ENCODE measurements at regions not wholly inside any gene's neighbourhood (a gene's known extent, or its start where the extent isn't known, plus 50 kb on each side); places are given as distances from the start of the nearest gene placed in this dataset.

GRCh38 chr2:117762454-117762853 lies 52.0 kb upstream of the DDX18 start:
- Mint-ChIP-seq H3K27me3 (ENCODE audit: unreplicated experiment) (no peaks in the 10 kb centered on the region), H3K27ac (ENCODE audit: unreplicated experiment) (no peak overlapping the region), H3K4me3 (ENCODE audit: low read depth, unreplicated experiment) (no peak overlapping the region), H3K9me3 (ENCODE audit: low read depth, unreplicated experiment) (no peaks in the 10 kb centered on the region), H3K36me3 (ENCODE audit: insufficient read depth, unreplicated experiment) (no peaks in the 10 kb centered on the region), H3K4me1 (ENCODE audit: low read depth, unreplicated experiment) (no peaks in the 10 kb centered on the region)
- intact Hi-C loops (cut with micrococcal nuclease; ENCODE audit: unreplicated experiment) = no loop called here
- DNase-seq = no peak
- CTCF ChIA-PET = no interaction called here
- TF ChIP-seq CTCF (IDR thresholded peaks at IDR 0.05; ENCODE audit: unreplicated experiment) = no peak
- BruUV-seq (replicated peaks) = no TSS peak

GRCh38 chr2:117763804-117764203 lies 50.7 kb upstream of the DDX18 start:
- no TSS peak for BruUV-seq (replicated peaks)

More at GRCh38 chr2:117763804-117764203, 50.7 kb upstream of the DDX18 start:
- Mint-ChIP-seq H3K9me3 (ENCODE audit: low read depth, unreplicated experiment) (no peaks in the 10 kb centered on the region), H3K4me3 (ENCODE audit: low read depth, unreplicated experiment) (no peak overlapping the region), H3K36me3 (ENCODE audit: insufficient read depth, unreplicated experiment) (no peaks in the 10 kb centered on the region), H3K4me1 (ENCODE audit: low read depth, unreplicated experiment) (no peaks in the 10 kb centered on the region), H3K27ac (ENCODE audit: unreplicated experiment) (no peak overlapping the region), H3K27me3 (ENCODE audit: unreplicated experiment) (no peaks in the 10 kb centered on the region)
- no peak for DNase-seq
- CTCF ChIA-PET = no interaction called here
- intact Hi-C loops (cut with micrococcal nuclease; ENCODE audit: unreplicated experiment) = no loop called here
- no peak for TF ChIP-seq CTCF (IDR thresholded peaks at IDR 0.05; ENCODE audit: unreplicated experiment)

All from Calu3 (cell line).